ENCODE measurements at regions not wholly inside any gene's neighbourhood (a gene's known extent, or its start where the extent isn't known, plus 50 kb on each side); places are given as distances from the start of the nearest gene placed in this dataset.
A peak's percentile ranks its signal among the peaks of the same experiment; 100 is the strongest.
"Not testable (repeated sequence)": the region's sequence is repeated elsewhere in the genome, so short reads cannot be mapped to it uniquely, and the experiment has no call there.

GRCh38 chr1:220942278-220942677 is 63.0 kb downstream of the HLX start:
- DNase-seq (ENCODE audit: low read depth) = no peak

DNA sequence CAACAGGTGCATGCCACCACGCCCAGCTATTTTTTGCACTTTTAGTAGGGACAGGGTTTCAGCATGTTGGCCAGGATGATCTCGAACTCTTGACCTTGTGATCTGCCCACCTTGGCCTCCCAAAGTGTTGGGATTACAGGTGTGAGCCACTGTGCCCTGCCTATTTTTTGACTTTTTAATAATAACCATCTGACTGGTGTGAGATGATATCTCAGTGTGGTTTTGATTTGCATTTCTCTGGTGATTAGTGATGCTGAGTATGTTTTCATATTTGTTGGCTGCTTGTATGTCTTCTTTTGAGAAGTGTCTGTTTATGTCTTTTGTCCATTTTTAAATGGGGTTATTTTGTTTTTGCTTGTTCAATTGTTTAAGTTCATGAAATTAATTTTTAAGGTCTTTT is 63.7 kb downstream of the HLX start:
- DNase-seq (ENCODE audit: low read depth) = not testable (repeated sequence)

DNA sequence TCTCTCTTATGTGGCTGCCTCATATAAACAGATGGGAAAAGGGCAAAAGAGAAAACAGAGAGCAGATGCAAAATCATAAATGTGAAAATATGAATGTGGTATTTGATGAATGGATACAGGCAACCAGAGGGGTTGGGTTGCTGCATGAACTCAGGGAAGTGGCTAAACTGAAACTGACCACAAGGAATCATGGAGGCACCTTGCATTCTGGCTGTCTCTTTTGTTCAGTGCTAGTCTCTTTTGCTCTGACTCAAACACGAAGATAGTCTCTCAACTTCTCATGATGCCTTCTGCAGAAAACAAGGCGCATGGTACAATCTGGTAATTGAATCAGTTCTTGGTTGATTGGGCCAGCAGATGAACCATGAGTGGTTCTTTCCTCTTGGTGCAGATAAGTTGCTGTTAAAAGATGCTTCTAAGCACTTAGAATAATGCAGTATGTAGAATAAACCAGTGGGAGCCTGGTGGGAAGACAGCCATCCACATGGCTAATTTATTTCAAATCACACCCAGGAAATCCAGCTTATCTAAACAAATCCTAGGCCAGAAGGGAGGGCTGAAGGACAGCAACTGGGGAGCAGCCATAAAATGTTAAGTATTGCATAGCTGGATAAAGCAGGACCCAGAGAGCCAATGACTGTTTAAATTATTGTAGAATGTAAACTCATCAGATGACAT is 64.2 kb downstream of the HLX start:
- no peak for DNase-seq (ENCODE audit: low read depth)

- no peak for DNase-seq (ENCODE audit: low read depth)
Measured at GRCh38 chr1:220950576-220950975, 71.3 kb downstream of the HLX start.

DNA sequence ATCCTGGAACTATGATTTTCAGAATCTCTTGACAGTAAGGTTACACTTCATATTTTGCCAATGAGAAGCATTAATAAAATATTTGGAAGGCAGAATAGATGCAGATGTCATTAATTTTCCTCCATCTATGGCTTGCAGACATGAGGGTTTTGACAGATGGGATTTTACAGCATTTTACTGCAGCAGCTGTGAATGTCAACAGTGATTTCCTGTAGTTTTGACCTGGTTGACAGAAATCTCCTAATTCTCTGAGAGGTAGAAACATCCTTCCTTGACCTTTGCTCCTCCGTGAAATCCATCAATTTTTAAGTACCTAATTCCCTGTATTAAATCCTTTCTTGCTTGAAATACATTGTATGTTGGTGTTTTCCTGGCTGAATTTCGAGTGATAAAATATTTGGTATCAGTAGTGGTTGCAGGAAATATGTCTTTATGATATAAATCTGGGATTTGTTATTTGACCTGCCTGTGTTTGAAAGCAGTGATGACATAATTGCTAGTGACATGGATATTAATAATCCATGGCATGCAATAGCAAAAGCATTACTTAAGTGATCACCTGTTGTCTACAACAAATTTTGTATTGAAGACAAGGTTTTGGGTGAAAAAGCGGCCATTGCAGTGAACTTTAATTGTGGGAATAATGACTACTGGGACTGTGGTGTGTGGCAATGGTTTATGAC is 73.9 kb downstream of the HLX start:
- DNase-seq (ENCODE audit: low read depth) = peak; percentile 35

GRCh38 chr1:220954321-220955075 is 75.3 kb downstream of the HLX start:
- peak; percentile 37 for DNase-seq (ENCODE audit: low read depth)

GRCh38 chr1:220955116-220955515 is 75.9 kb downstream of the HLX start:
- no peak for DNase-seq (ENCODE audit: low read depth)

- no peak for DNase-seq (ENCODE audit: low read depth)
Measured at GRCh38 chr1:220956501-220957232, 77.4 kb downstream of the HLX start.

DNA sequence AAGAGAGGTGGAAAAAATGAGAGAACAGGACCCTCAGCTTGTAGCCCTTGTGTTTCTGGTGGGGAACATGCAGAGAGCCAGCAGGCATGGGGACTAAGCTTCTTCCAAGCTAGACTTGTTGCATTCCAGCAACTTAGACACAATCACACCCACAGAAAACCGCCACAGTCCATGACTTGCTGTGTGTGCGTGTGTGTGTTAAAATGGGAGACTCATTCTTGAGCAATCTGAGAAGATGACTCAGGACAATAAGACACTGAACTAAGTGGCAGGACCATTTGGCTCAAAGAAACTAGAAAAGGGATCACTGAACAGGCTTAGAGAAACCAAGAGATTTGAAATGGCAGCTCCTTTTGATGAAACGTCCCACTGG is 78.0 kb downstream of the HLX start:
- DNase-seq (ENCODE audit: low read depth) = peak; percentile 91

DNA sequence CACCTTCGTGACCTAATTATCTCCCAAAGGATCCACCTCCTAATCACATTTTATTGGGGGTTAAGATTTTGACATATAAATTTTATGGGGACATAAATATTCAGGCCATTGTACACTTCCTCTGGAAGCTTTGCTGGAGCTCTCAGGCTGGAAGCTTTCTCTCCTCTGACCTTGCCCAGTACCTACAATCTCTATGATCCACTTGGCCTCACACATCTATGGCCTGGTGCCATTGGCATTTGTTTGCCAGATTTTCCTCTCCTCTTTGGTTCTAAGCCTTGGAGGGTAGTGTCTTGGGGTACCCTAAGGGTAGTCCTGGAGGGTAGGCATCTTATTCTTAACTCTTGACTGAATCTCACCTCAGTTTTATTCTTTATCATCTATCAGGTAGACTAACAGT is 79.0 kb downstream of the HLX start:
- no peak for DNase-seq (ENCODE audit: low read depth)

- peak; percentile 78 for DNase-seq (ENCODE audit: low read depth)
Measured at GRCh38 chr1:220962031-220962751, 82.9 kb downstream of the HLX start.

GRCh38 chr1:220966041-220966440 is 86.8 kb downstream of the HLX start:
- no peak for DNase-seq (ENCODE audit: low read depth)

GRCh38 chr1:220966473-220966872 is 87.2 kb downstream of the HLX start:
- DNase-seq (ENCODE audit: low read depth) = no peak

DNA sequence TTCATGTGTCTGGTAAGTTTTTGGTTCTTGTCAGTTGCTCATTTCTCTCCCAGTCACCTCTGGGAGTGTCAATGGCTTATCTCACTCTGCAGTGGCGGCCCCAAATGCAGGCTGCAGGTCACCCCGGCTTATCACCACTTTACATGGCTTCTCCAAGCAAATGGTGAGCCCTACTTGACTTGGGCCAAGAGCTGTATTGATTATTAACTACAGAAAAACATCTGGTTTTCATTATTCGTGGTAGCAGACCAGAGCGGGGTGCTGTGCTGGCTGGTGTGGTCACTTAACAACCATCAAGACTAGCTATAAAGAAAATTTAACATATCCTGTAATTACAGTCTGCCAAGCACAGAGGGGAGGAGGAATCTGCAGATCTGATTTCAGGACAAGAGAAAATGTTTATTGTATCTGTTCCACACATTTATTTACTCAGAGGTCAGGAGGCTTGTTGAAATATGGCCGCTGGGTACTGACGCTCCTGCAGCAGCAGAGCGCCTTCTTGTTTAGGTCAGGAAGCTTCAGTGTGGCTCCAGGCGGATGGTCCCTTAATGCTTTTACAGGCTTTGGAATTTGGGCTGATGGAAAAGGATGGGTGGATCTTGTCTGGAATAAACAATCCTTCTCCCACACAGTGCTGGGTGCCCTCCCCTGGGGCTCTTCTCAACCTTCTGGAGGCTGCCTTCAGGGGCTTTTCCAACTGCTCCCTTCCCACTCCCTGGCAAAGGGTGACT is 87.8 kb downstream of the HLX start:
- DNase-seq (ENCODE audit: low read depth) = no peak

GRCh38 chr1:220967911-220968310 is 88.7 kb downstream of the HLX start:
- DNase-seq (ENCODE audit: low read depth) = no peak

DNA sequence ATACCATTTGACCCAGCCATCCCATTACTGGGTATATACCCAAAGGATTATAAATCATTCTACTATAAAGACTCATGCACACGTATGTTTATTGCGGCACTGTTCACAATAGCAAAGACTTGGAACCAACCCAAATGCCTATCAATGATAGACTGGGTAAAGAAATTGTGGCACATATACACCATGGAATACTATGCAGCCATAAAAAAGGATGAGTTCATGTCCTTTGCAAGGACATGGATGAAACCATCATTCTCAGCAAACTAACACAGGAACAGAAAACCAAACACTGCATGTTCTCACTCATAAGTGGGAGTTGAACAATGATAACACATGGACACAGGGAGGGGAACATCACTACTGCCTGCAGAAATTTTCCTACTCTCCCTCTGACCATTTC is 90.0 kb downstream of the HLX start:
- DNase-seq (ENCODE audit: low read depth) = not testable (repeated sequence)

- DNase-seq (ENCODE audit: low read depth) = no peak
Measured at GRCh38 chr1:220970311-220970710, 91.1 kb downstream of the HLX start.

DNA sequence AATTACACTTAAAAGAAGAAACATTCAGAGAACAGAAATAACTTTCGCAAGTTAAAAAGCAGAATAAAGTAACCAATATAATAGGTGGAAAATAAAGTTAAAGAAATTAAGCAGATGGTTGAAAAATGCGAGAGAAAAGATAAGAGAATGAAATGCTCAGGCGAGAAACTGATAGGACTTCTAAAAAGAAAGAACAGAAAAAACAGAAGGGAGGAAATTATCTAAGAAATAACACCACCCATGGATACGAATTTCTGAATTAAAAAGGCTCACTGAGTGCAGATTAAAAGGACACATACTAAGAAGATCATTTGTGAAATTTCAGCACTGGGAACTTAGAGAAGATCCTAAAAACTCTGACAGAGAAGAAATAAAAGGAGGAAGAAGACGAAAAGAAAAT is 92.0 kb downstream of the HLX start:
- DNase-seq (ENCODE audit: low read depth) = no peak

DNA sequence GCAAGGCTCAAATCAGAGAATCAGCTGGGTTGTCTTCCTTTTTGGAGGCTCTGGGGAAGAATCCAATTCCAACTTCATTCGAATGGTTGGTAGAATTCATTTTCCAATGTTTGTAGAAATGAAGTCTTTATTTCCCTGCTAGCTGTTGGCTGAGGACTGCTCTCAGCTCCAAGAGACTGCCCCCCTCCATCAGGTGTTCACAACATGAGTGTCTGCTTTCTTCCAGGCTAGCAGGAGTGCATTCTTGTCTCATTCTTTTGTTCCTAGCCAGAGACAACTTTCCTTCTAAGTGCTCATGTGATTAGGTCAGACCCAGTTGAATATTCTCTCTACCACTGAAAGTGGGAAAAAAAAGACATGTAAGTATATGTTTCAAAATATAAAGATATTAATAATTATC is 95.2 kb downstream of the HLX start:
- no peak for DNase-seq (ENCODE audit: low read depth)

DNA sequence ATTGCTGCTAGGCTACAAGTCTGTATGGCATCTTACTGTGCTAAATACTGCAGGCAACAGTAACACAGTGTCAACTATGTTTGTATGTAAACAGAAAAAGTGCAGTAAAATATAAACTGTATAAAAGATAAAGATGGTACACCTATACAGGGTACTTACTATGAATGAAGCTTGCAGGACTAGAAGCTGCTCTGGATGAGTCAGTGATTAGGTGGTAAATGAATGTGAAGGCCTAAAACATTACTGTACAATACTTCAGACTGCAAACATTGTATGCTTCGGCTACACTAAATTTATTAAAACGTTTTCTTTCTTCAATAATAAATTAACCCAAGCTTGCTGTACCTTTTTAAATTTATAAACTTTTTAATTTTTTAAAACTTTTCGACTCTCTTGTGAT is 97.1 kb downstream of the HLX start:
- DNase-seq (ENCODE audit: low read depth) = no peak

Data from myocyte (in vitro differentiated cells).